ENCODE measurements at regions not wholly inside any gene's neighbourhood (a gene's known extent, or its start where the extent isn't known, plus 50 kb on each side); places are given as distances from the start of the nearest gene placed in this dataset.

DNA sequence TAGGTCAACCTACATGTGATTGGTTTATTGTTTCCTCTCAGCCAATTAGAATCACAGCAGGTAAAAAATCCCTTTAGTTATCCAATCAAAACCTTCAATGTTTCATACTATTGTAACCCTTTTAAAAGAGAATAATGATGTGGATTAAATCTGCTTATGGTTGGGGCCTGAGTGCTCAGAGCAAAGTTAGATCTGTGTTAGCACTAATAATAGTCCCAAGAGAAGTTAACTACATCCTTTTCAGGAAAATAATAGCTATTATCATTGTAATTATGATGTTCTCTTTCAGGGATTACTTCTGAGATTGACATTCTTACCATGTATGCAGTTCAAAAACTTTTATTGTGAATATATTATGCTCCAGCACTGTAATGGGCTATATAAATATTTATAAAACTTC, 262.6 kb upstream of the ARX start:
- Histone ChIP-seq H3K4me3 (ENCODE audit: low read depth, low read length) (no peak overlapping the region), H3K36me3 (ENCODE audit: control insufficient read depth, insufficient read depth, low read length) (no peaks in the 10 kb centered on the region), H3K4me1 (no peaks in the 10 kb centered on the region), H3K27me3 (replicated peaks; ENCODE audit: control insufficient read depth, insufficient read depth, low read length) (no peaks in the 10 kb centered on the region), H3K9me3 (no peaks in the 10 kb centered on the region)
- POLR2A ChIA-PET: no interaction called here
- H3K27ac Mint-ChIP-seq (ENCODE audit: unreplicated experiment): no peak overlapping the region
- H3K36me3 Mint-ChIP-seq (ENCODE audit: insufficient read depth, unreplicated experiment): no peaks in the 10 kb centered on the region
- no peaks in the 10 kb centered on the region for H3K9me3 Mint-ChIP-seq (ENCODE audit: unreplicated experiment)
- TF ChIP-seq CTCF (IDR thresholded peaks at IDR 0.05; ENCODE audit: insufficient read depth in 1 of 2, low read depth in 1 of 2, low read length in 1 of 2, severe bottlenecking in 1 of 2, unreplicated experiment in 1 of 2): no peak
- intact Hi-C loops (cut with micrococcal nuclease; ENCODE audit: unreplicated experiment): no loop called here
- no peak overlapping the region for H3K4me3 Mint-ChIP-seq (ENCODE audit: unreplicated experiment)
- H3K4me1 Mint-ChIP-seq (ENCODE audit: low read depth, unreplicated experiment): no peaks in the 10 kb centered on the region
- BruUV-seq (replicated peaks): no TSS peak
- DNase-seq: no peak
- CTCF ChIA-PET: no interaction called here
- H3K27me3 Mint-ChIP-seq (ENCODE audit: insufficient read depth, unreplicated experiment): no peaks in the 10 kb centered on the region

DNA sequence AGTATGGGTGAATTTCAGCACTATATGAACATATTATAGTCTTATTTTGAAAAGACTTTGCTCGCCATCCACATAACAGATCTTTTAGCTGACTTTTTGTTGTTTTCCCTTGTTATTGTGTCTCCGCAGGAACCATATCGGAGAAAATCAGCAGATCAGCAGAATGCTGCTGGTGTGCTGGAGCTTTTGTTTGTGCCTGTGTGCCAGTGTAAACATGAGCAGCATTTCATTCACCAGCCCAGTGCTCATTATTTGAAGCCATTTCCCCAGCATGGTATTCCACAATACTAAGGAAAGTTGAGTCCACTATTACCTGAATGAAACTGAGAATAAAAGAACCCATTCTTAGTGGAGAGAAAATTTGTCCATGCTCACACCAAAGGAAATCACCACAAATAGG, 261.8 kb upstream of the ARX start:
- Histone ChIP-seq H3K9me3 (no peaks in the 10 kb centered on the region), H3K27me3 (replicated peaks; ENCODE audit: control insufficient read depth, insufficient read depth, low read length) (no peaks in the 10 kb centered on the region), H3K4me3 (ENCODE audit: low read depth, low read length) (no peak overlapping the region), H3K36me3 (ENCODE audit: control insufficient read depth, insufficient read depth, low read length) (no peaks in the 10 kb centered on the region), H3K4me1 (no peaks in the 10 kb centered on the region)
- no peak for DNase-seq
- no peak for TF ChIP-seq CTCF (IDR thresholded peaks at IDR 0.05; ENCODE audit: insufficient read depth in 1 of 2, low read depth in 1 of 2, low read length in 1 of 2, severe bottlenecking in 1 of 2, unreplicated experiment in 1 of 2)
- ChIA-PET POLR2A (no interaction called here), CTCF (no interaction called here)
- Mint-ChIP-seq H3K36me3 (ENCODE audit: insufficient read depth, unreplicated experiment) (no peaks in the 10 kb centered on the region), H3K9me3 (ENCODE audit: unreplicated experiment) (no peaks in the 10 kb centered on the region), H3K4me3 (ENCODE audit: unreplicated experiment) (no peak overlapping the region), H3K27ac (ENCODE audit: unreplicated experiment) (no peak overlapping the region), H3K4me1 (ENCODE audit: low read depth, unreplicated experiment) (no peaks in the 10 kb centered on the region), H3K27me3 (ENCODE audit: insufficient read depth, unreplicated experiment) (no peaks in the 10 kb centered on the region)
- intact Hi-C loops (cut with micrococcal nuclease; ENCODE audit: unreplicated experiment): no loop called here
- BruUV-seq (replicated peaks): no TSS peak

GRCh38 chrX:25275159-25275558, 259.4 kb upstream of the ARX start:
- H3K36me3 Mint-ChIP-seq (ENCODE audit: insufficient read depth, unreplicated experiment): no peaks in the 10 kb centered on the region
- H3K4me3 Mint-ChIP-seq (ENCODE audit: unreplicated experiment): no peak overlapping the region
- intact Hi-C loops (cut with micrococcal nuclease; ENCODE audit: unreplicated experiment): no loop called here
- no peak overlapping the region for H3K27ac Mint-ChIP-seq (ENCODE audit: unreplicated experiment)
- H3K9me3 ChIP-seq: no peaks in the 10 kb centered on the region
- no TSS peak for BruUV-seq (replicated peaks)
- H3K36me3 ChIP-seq (ENCODE audit: control insufficient read depth, insufficient read depth, low read length): no peaks in the 10 kb centered on the region
- no peak overlapping the region for H3K4me3 ChIP-seq (ENCODE audit: low read depth, low read length)
- POLR2A ChIA-PET: no interaction called here
- CTCF ChIA-PET: no interaction called here
- H3K4me1 ChIP-seq: no peaks in the 10 kb centered on the region
- no peaks in the 10 kb centered on the region for H3K27me3 Mint-ChIP-seq (ENCODE audit: insufficient read depth, unreplicated experiment)
- no peak for DNase-seq
- H3K4me1 Mint-ChIP-seq (ENCODE audit: low read depth, unreplicated experiment): no peaks in the 10 kb centered on the region
- TF ChIP-seq CTCF (IDR thresholded peaks at IDR 0.05; ENCODE audit: insufficient read depth in 1 of 2, low read depth in 1 of 2, low read length in 1 of 2, severe bottlenecking in 1 of 2, unreplicated experiment in 1 of 2): no peak
- no peaks in the 10 kb centered on the region for H3K9me3 Mint-ChIP-seq (ENCODE audit: unreplicated experiment)
- H3K27me3 ChIP-seq (replicated peaks; ENCODE audit: control insufficient read depth, insufficient read depth, low read length): no peaks in the 10 kb centered on the region
